Esophagus squamous epithelium (tissue), 5 donors: ENCODE measurements at regions not wholly inside any gene's neighbourhood (a gene's known extent, or its start where the extent isn't known, plus 50 kb on each side); places are given as distances from the start of the nearest gene placed in this dataset.
"Not testable (repeated sequence)": the region's sequence is repeated elsewhere in the genome, so short reads cannot be mapped to it uniquely, and the experiment has no call there.

Source experiments
- DNase-seq: peaks from one replicate; lab custom pipeline; 2025; lab: John Stamatoyannopoulos, UW
- H3K27ac ChIP-seq, 4 donors: fragments of 200-600 bp; sonication (generic); one replicate each; pipeline ENCODE4 v1.5.1; 2016 to 2019; ENCODE audit warnings: mild to moderate bottlenecking in 1 of 4
- H3K27me3 ChIP-seq, 4 donors: fragments of 200-600 bp; sonication (generic); 1 replicate in 3 of 4; 2 replicates in 1 of 4; pipeline versions ENCODE4 v1.5.1 to v1.6.0; 2017 to 2021; ENCODE audit warnings: antibody characterized with exemption in 1 of 4
- H3K36me3 ChIP-seq, 3 donors: fragments of 200-600 bp; sonication (generic); one replicate each; pipeline ENCODE4 v1.5.1; 2016 to 2019
- H3K4me1 ChIP-seq, 3 donors: fragments of 200-600 bp; sonication (generic); one replicate each; pipeline ENCODE4 v1.5.1; 2017 to 2019
- H3K4me3 ChIP-seq, 4 donors: fragments of 200-600 bp; sonication (generic); 1 replicate in 3 of 4; 2 replicates in 1 of 4; pipeline ENCODE4 v1.5.1; 2016 to 2019; ENCODE audit warnings: mild to moderate bottlenecking in 2 of 4, moderate library complexity in 1 of 4
- H3K9me3 ChIP-seq, 3 donors: fragments of 200-600 bp; sonication (generic); one replicate each; pipeline ENCODE4 v1.5.1; 2016 to 2019
- CTCF ChIP-seq, 6 experiments: fragments of 450-650 bp in 4 of 6; fragments of 200-600 bp in 2 of 6; sonication (generic) in 2 of 6; IDR thresholded peaks; one replicate each; pipeline ENCODE4 v1.5.1; 2016 to 2019; ENCODE audit warnings: antibody characterized with exemption in 6 of 6, mild to moderate bottlenecking in 4 of 6, moderate library complexity in 4 of 6
- POLR2A ChIP-seq, 4 donors: fragments of 450-650 bp; IDR thresholded peaks; one replicate each; pipeline ENCODE4 v1.6.1; 2017; ENCODE audit warnings: antibody characterized with exemption in 4 of 4, mild to moderate bottlenecking in 4 of 4, moderate library complexity in 3 of 4
- WGBS, 2 donors: methylation state at CpG; one replicate each; pipeline ENCODE4 v1.1.5; 2018; 5-methylcytosine and 5-hydroxymethylcytosine counted together
- intact Hi-C: fragments of 100-400 bp; cut with DNase I; formaldehyde crosslinking; loops from one replicate; pipeline ENCODE4 v1.15.0; 2022
- donor health status: DM: yes; HTN: yes; CAD: no.

- intact Hi-C loops = no loop called here
- DNase-seq = no peak
- TF ChIP-seq CTCF (IDR thresholded peaks at IDR 0.05) (no peak), POLR2A (IDR thresholded peaks at IDR 0.05) (no peak)
- H3K27me3 ChIP-seq = no peaks in the 10 kb centered on the region
- no peaks in the 10 kb centered on the region for H3K4me1 ChIP-seq
- no peak overlapping the region for H3K4me3 ChIP-seq
- no peaks in the 10 kb centered on the region for H3K9me3 ChIP-seq
- no peaks in the 10 kb centered on the region for H3K36me3 ChIP-seq
- WGBS, 2 donors = 83 to 100% methylated on average over 1 of the region's 1 CpG
- H3K27ac ChIP-seq = no peak overlapping the region
Observed at GRCh38 chr18:40120356-40120755, 1834.7 kb upstream of the PIK3C3 start.

- DNase-seq, intact Hi-C loops: not testable (repeated sequence)
- 75 to 88% methylated on average over 5 to 8 of the region's 10 CpGs for WGBS, 2 donors
Observed at GRCh38 chr18:40119581-40119980, 1835.5 kb upstream of the PIK3C3 start.

GRCh38 chr18:40110455-40110854, 1844.6 kb upstream of the PIK3C3 start:
- no peak for DNase-seq
- no peak for TF ChIP-seq CTCF (IDR thresholded peaks at IDR 0.05)
- TF ChIP-seq POLR2A (IDR thresholded peaks at IDR 0.05) = no peak
- WGBS, 2 donors = 84 to 89% methylated on average over 3 of the region's 3 CpGs
- intact Hi-C loops = no loop called here
- no peaks in the 10 kb centered on the region for H3K4me1 ChIP-seq
- no peaks in the 10 kb centered on the region for H3K36me3 ChIP-seq
- H3K27me3 ChIP-seq = no peaks in the 10 kb centered on the region
- no peak overlapping the region for H3K4me3 ChIP-seq
- H3K27ac ChIP-seq = no peak overlapping the region
- H3K9me3 ChIP-seq = no peaks in the 10 kb centered on the region

More at GRCh38 chr18:40119581-40119980, 1835.5 kb upstream of the PIK3C3 start:
- not testable (repeated sequence) for H3K4me1 ChIP-seq, H3K27ac ChIP-seq, H3K9me3 ChIP-seq, H3K36me3 ChIP-seq, H3K27me3 ChIP-seq, H3K4me3 ChIP-seq

- no peak overlapping the region for H3K27ac ChIP-seq
- H3K9me3 ChIP-seq = no peaks in the 10 kb centered on the region
- no peaks in the 10 kb centered on the region for H3K4me1 ChIP-seq
- H3K36me3 ChIP-seq = no peaks in the 10 kb centered on the region
- 35 to 44% methylated on average over 2 of the region's 2 CpGs for WGBS, 2 donors
- H3K27me3 ChIP-seq = no peaks in the 10 kb centered on the region
- H3K4me3 ChIP-seq = no peak overlapping the region
- intact Hi-C loops = no loop called here
- no peak for DNase-seq
- TF ChIP-seq CTCF (IDR thresholded peaks at IDR 0.05) (no peak), POLR2A (IDR thresholded peaks at IDR 0.05) (no peak)
Observed at GRCh38 chr18:40109252-40110049, 1845.6 kb upstream of the PIK3C3 start.

GRCh38 chr18:40108596-40108995, 1846.4 kb upstream of the PIK3C3 start:
- DNase-seq = no peak
- H3K4me3 ChIP-seq = no peak overlapping the region
- H3K36me3 ChIP-seq = no peaks in the 10 kb centered on the region
- H3K9me3 ChIP-seq = no peaks in the 10 kb centered on the region
- 57 to 69% methylated on average over 5 of the region's 5 CpGs for WGBS, 2 donors
- intact Hi-C loops = no loop called here
- H3K27ac ChIP-seq = no peak overlapping the region
- H3K4me1 ChIP-seq = no peaks in the 10 kb centered on the region
- TF ChIP-seq POLR2A (IDR thresholded peaks at IDR 0.05) (no peak), CTCF (IDR thresholded peaks at IDR 0.05) (no peak)
- no peaks in the 10 kb centered on the region for H3K27me3 ChIP-seq
